H9 (cell line): ENCODE measurements at regions not wholly inside any gene's neighbourhood (a gene's known extent, or its start where the extent isn't known, plus 50 kb on each side); places are given as distances from the start of the nearest gene placed in this dataset.

ENCODE experiments used
- DNase-seq: peaks from one replicate; pipeline ENCODE4 v3.0.0-alpha.2; 2017
- H2AFZ ChIP-seq: one replicate; pipeline ENCODE4 v1.6.1; 2013; ENCODE audit warnings: mild to moderate bottlenecking, low read length, control low read depth, moderate library complexity
- H2AK5ac ChIP-seq: 2 replicates; pipeline ENCODE4 v1.6.1; 2013; ENCODE audit warnings: low read length, control low read depth, mixed read lengths; ENCODE audit not compliant: insufficient read length
- H2BK120ac ChIP-seq: one replicate; pipeline ENCODE4 v1.6.1; 2013; ENCODE audit warnings: low read depth, mild to moderate bottlenecking, low read length, control low read depth, inconsistent platforms; ENCODE audit not compliant: poor library complexity, severe bottlenecking
- H2BK12ac ChIP-seq: 2 replicates; pipeline ENCODE4 v1.6.1; 2013; ENCODE audit warnings: low read length, control low read depth, mixed read lengths, low read depth; ENCODE audit not compliant: insufficient read length
- H2BK15ac ChIP-seq: 2 replicates; pipeline ENCODE4 v1.6.1; 2013; ENCODE audit warnings: low read depth, low read length, control low read depth
- H2BK20ac ChIP-seq: one replicate; pipeline ENCODE4 v1.6.1; 2013; ENCODE audit warnings: low read depth, mild to moderate bottlenecking, low read length, control low read depth, inconsistent platforms; ENCODE audit not compliant: poor library complexity, severe bottlenecking
- H2BK5ac ChIP-seq: 2 replicates; pipeline ENCODE4 v1.6.1; 2013; ENCODE audit warnings: low read length, control low read depth, mixed read lengths; ENCODE audit not compliant: insufficient read length
- H3K14ac ChIP-seq: 2 replicates; pipeline ENCODE4 v1.6.1; 2013; ENCODE audit warnings: low read length, control low read depth; ENCODE audit not compliant: insufficient read depth
- H3K18ac ChIP-seq: 2 replicates; pipeline ENCODE4 v1.6.1; 2013; ENCODE audit warnings: low read depth, mild to moderate bottlenecking, mixed read lengths, low read length, control low read depth; ENCODE audit not compliant: insufficient read length
- H3K23ac ChIP-seq: 2 replicates; pipeline ENCODE4 v1.6.1; 2013; ENCODE audit warnings: low read length, control low read depth, mixed read lengths, low read depth; ENCODE audit not compliant: insufficient read length
- H3K23me2 ChIP-seq: 2 replicates; pipeline ENCODE4 v1.6.1; 2013; ENCODE audit warnings: low read depth, mild to moderate bottlenecking, mixed read lengths, low read length, control low read depth; ENCODE audit not compliant: insufficient read length, poor library complexity, severe bottlenecking
- H3K27ac ChIP-seq: 2 replicates; pipeline ENCODE4 v1.5.1; 2013; ENCODE audit warnings: low read length, control low read depth, mixed read lengths, low read depth; ENCODE audit not compliant: insufficient read length
- H3K27me3 ChIP-seq: 2 replicates; pipeline ENCODE4 v1.6.1; 2013; ENCODE audit warnings: low read length, control low read depth, inconsistent platforms; ENCODE audit not compliant: insufficient read depth
- H3K4ac ChIP-seq: 2 replicates; pipeline ENCODE4 v1.6.1; 2013; ENCODE audit warnings: low read depth, mild to moderate bottlenecking, control low read depth, inconsistent platforms, low read length, moderate library complexity
- H3K4me1 ChIP-seq: 2 replicates; pipeline ENCODE4 v1.6.1; 2013; ENCODE audit warnings: low read length, control low read depth, inconsistent platforms; ENCODE audit not compliant: insufficient read depth
- H3K4me2 ChIP-seq: 2 replicates; pipeline ENCODE4 v1.6.1; 2013; ENCODE audit warnings: low read length, control low read depth, mixed read lengths; ENCODE audit not compliant: insufficient read length, insufficient read depth
- H3K56ac ChIP-seq: 2 replicates; pipeline ENCODE4 v1.6.1; 2013; ENCODE audit warnings: low read depth, mild to moderate bottlenecking, mixed read lengths, low read length, control low read depth; ENCODE audit not compliant: insufficient read length
- H3K79me1 ChIP-seq: 2 replicates; pipeline ENCODE4 v1.6.1; 2013; ENCODE audit warnings: low read depth, mild to moderate bottlenecking, moderate library complexity, low read length, control low read depth, inconsistent platforms; ENCODE audit not compliant: insufficient read depth, poor library complexity, severe bottlenecking
- H3K79me2 ChIP-seq: 2 replicates; pipeline ENCODE4 v1.6.1; 2013; ENCODE audit warnings: low read length, control low read depth, inconsistent platforms; ENCODE audit not compliant: insufficient read depth
- H3K9ac ChIP-seq: 2 replicates; pipeline ENCODE4 v1.6.1; 2013; ENCODE audit warnings: low read length, control low read depth, mixed read lengths; ENCODE audit not compliant: insufficient read length; ENCODE audit errors: extremely low read depth
- H3K9me3 ChIP-seq: one replicate; pipeline ENCODE4 v1.6.1; 2013; ENCODE audit warnings: low read depth, low read length, inconsistent platforms; ENCODE audit not compliant: control insufficient read depth
- H3T11ph ChIP-seq: one replicate; pipeline ENCODE4 v1.6.1; 2013; ENCODE audit warnings: mild to moderate bottlenecking, low read length, control low read depth, inconsistent platforms
- H4K20me1 ChIP-seq: one replicate; pipeline ENCODE4 v1.6.1; 2013; ENCODE audit not compliant: control insufficient read depth, insufficient read length, insufficient read depth
- H4K5ac ChIP-seq: 2 replicates; pipeline ENCODE4 v1.6.1; 2013; ENCODE audit warnings: low read depth, mild to moderate bottlenecking, mixed read lengths, low read length, control low read depth; ENCODE audit not compliant: insufficient read length
- H4K8ac ChIP-seq: replicated peaks from 2 replicates; pipeline ENCODE4 v1.6.1; 2013; ENCODE audit warnings: low read length, control low read depth, mixed read lengths, low read depth; ENCODE audit not compliant: insufficient read length
- H4K91ac ChIP-seq: 2 replicates; pipeline ENCODE4 v1.6.1; 2013; ENCODE audit warnings: low read depth, mild to moderate bottlenecking, moderate library complexity, mixed read lengths, low read length, control low read depth; ENCODE audit not compliant: insufficient read length
- H3K27ac Mint-ChIP-seq, 3 experiments: 2 replicates in 2 of 3; 3 replicates in 1 of 3; pipeline ENCODE4 v1.8.0; 2020 to 2021; ENCODE audit warnings: mixed read lengths in 3 of 3, mild to moderate bottlenecking in 1 of 3, moderate library complexity in 1 of 3
- H3K27me3 Mint-ChIP-seq: 2 replicates; pipeline ENCODE4 v1.8.0; 2021; ENCODE audit warnings: low read depth, mild to moderate bottlenecking, moderate library complexity, mixed read lengths
- H3K36me3 Mint-ChIP-seq, 3 experiments: 2 replicates in 2 of 3; 3 replicates in 1 of 3; pipeline ENCODE4 v1.8.0; 2020 to 2021; ENCODE audit warnings: low read depth in 3 of 3, mixed read lengths in 3 of 3; ENCODE audit not compliant: insufficient read depth in 1 of 3
- H3K4me1 Mint-ChIP-seq, 2 experiments: 2 replicates each; pipeline ENCODE4 v1.8.0; 2020; ENCODE audit warnings: mixed read lengths in 2 of 2
- H3K4me3 Mint-ChIP-seq, 2 experiments: 2 replicates in 1 of 2; 3 replicates in 1 of 2; pipeline ENCODE4 v1.8.0; 2020 to 2021; ENCODE audit warnings: mild to moderate bottlenecking in 2 of 2, mixed read lengths in 2 of 2, moderate library complexity in 1 of 2
- H3K9me3 Mint-ChIP-seq, 2 experiments: 2 replicates in 1 of 2; 3 replicates in 1 of 2; pipeline ENCODE4 v1.8.0; 2020; ENCODE audit warnings: mild to moderate bottlenecking in 2 of 2, mixed read lengths in 2 of 2, moderate library complexity in 1 of 2
- CTCF ChIP-seq: fragments of 200-600 bp; sonication (generic); conservative IDR thresholded peaks from 3 replicates; pipeline ENCODE4 v1.8.0; 2021; ENCODE audit warnings: antibody characterized with exemption, mild to moderate bottlenecking
- WGBS: extraction: QIAGEN DNeasy Blood & Tissue Kit; methylation state at CpG from one replicate; pipeline ENCODE4 v1.1.7; 2013; ENCODE audit warnings: missing lambda C conversion rate, low lambda C conversion rate, mixed read lengths; ENCODE audit not compliant: insufficient read length; ENCODE audit errors: extremely low coverage; 5-methylcytosine and 5-hydroxymethylcytosine counted together

- Mint-ChIP-seq H3K4me1 (peaks cover 53 to 76% of the 10 kb centered on the region in 2 experiments), H3K9me3 (no peaks in the 10 kb centered on the region; a peak in 1 of 5 replicates), H3K27ac (no peak overlapping the region; a peak in 1 of 7 replicates), H3K36me3 (no peaks in the 10 kb centered on the region), H3K27me3 (no peaks in the 10 kb centered on the region), H3K4me3 (no peak overlapping the region)
- H2BK12ac ChIP-seq: no peak overlapping the region
- no peak overlapping the region for H3K27ac ChIP-seq
- H3K79me1 ChIP-seq: no peaks in the 10 kb centered on the region
- no peak overlapping the region for H3K56ac ChIP-seq
- peaks cover 22% of the 10 kb centered on the region for H3K4me1 ChIP-seq
- H2AFZ ChIP-seq: no peak overlapping the region
- no peaks in the 10 kb centered on the region for H3K9me3 ChIP-seq
- no peaks in the 10 kb centered on the region for H4K20me1 ChIP-seq
- no peak overlapping the region for H3T11ph ChIP-seq
- no peak overlapping the region for H2BK15ac ChIP-seq
- no peak overlapping the region for H3K4ac ChIP-seq
- no peak overlapping the region for H2AK5ac ChIP-seq
- H3K79me2 ChIP-seq: no peaks in the 10 kb centered on the region; the same call in 1 of the 2 replicates
- WGBS: no CpG with 5 or more reads among the region's 1 CpG
- no peak overlapping the region for H4K91ac ChIP-seq
- no peak overlapping the region for H3K9ac ChIP-seq
- H3K14ac ChIP-seq: no peak overlapping the region
- DNase-seq: no peak
- TF ChIP-seq CTCF: no peak
- no peak overlapping the region for H2BK5ac ChIP-seq
- no peak overlapping the region for H3K23ac ChIP-seq
- H3K4me2 ChIP-seq: no peak overlapping the region
- H3K18ac ChIP-seq: no peak overlapping the region
- H2BK20ac ChIP-seq: no peak overlapping the region
- no peak overlapping the region for H4K8ac ChIP-seq
- H3K23me2 ChIP-seq: no peaks in the 10 kb centered on the region
- H2BK120ac ChIP-seq: no peak overlapping the region
- no peaks in the 10 kb centered on the region for H3K27me3 ChIP-seq
- no peak overlapping the region for H4K5ac ChIP-seq
Measured at GRCh38 chr2:187991389-187991788, 300.3 kb upstream of the GULP1 start.
